SHP77 treated with DMSO at 0.1 percent for 48 hours (cell line): ENCODE measurements at regions not wholly inside any gene's neighbourhood (a gene's known extent, or its start where the extent isn't known, plus 50 kb on each side); places are given as distances from the start of the nearest gene placed in this dataset.
A peak's percentile ranks its signal among the peaks of the same experiment; 100 is the strongest.
"Not testable (repeated sequence)": the region's sequence is repeated elsewhere in the genome, so short reads cannot be mapped to it uniquely, and the experiment has no call there.

Source experiments
- DNase-seq: peaks from one replicate; lab custom pipeline; 2025; lab: John Stamatoyannopoulos, UW

- no peak for DNase-seq
These were observed 262.9 kb upstream of the ATP10A start for GRCh38 chr15:26126070-26126469.

- no peak for DNase-seq
These were observed 262.5 kb upstream of the ATP10A start for GRCh38 chr15:26125664-26126063.

GRCh38 chr15:26119322-26119721 lies 256.2 kb upstream of the ATP10A start:
- DNase-seq, result no peak

GRCh38 chr15:26115229-26115943 lies 252.3 kb upstream of the ATP10A start:
- no peak for DNase-seq

- DNase-seq, result not testable (repeated sequence)
These were observed 251.0 kb upstream of the ATP10A start for GRCh38 chr15:26114128-26114527.

GRCh38 chr15:26113296-26113695 lies 250.2 kb upstream of the ATP10A start:
- DNase-seq, result no peak

GRCh38 chr15:26109203-26109602 lies 246.1 kb upstream of the ATP10A start:
- DNase-seq, result no peak

- DNase-seq, result no peak
These were observed 243.4 kb upstream of the ATP10A start for GRCh38 chr15:26106556-26106955.

GRCh38 chr15:26103002-26103404 lies 239.9 kb upstream of the ATP10A start:
- no peak for DNase-seq

- DNase-seq, result no peak
These were observed 239.2 kb upstream of the ATP10A start for GRCh38 chr15:26102365-26102764.

- DNase-seq, result no peak
These were observed 238.3 kb upstream of the ATP10A start for GRCh38 chr15:26101443-26101842.

GRCh38 chr15:26098801-26099200 lies 235.7 kb upstream of the ATP10A start:
- no peak for DNase-seq

GRCh38 chr15:26097216-26097615 lies 234.1 kb upstream of the ATP10A start:
- DNase-seq, result no peak

- DNase-seq, result no peak
These were observed 233.5 kb upstream of the ATP10A start for GRCh38 chr15:26096581-26096980.

- no peak for DNase-seq
These were observed 232.7 kb upstream of the ATP10A start for GRCh38 chr15:26095710-26096330.

- no peak for DNase-seq
These were observed 228.1 kb upstream of the ATP10A start for GRCh38 chr15:26091184-26091583.

- DNase-seq, result no peak
These were observed 224.8 kb upstream of the ATP10A start for GRCh38 chr15:26087881-26088280.

- no peak for DNase-seq
These were observed 224.3 kb upstream of the ATP10A start for GRCh38 chr15:26087395-26087794.

- no peak for DNase-seq
These were observed 221.6 kb upstream of the ATP10A start for GRCh38 chr15:26084771-26085170.

- no peak for DNase-seq
These were observed 220.8 kb upstream of the ATP10A start for GRCh38 chr15:26083896-26084295.

- DNase-seq, result no peak
These were observed 220.3 kb upstream of the ATP10A start for GRCh38 chr15:26083457-26083856.

- DNase-seq, result peak; percentile 92
These were observed 219.3 kb upstream of the ATP10A start for GRCh38 chr15:26082221-26083109.

- DNase-seq, result no peak
These were observed 218.7 kb upstream of the ATP10A start for GRCh38 chr15:26081758-26082220.
